ENCODE measurements at regions not wholly inside any gene's neighbourhood (a gene's known extent, or its start where the extent isn't known, plus 50 kb on each side); places are given as distances from the start of the nearest gene placed in this dataset.
"Not testable (repeated sequence)": the region's sequence is repeated elsewhere in the genome, so short reads cannot be mapped to it uniquely, and the experiment has no call there.

DNA sequence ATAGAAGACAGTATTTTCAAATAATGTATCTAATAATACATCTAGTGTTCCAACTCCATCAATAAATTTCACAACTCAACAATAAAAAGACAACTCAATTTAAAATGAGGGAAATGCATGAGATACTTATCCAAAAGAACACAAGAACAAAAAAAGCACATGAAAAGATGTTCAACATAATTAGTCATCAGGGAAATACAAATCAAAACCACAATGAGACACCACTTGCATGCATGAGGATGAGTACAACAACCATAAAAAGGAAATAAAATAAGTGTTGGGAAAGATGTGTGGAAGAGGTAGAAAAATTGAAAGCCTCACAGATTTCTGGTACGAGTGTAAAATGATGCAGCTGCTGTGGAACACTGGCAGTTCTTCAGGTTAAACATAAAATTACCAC lies 111.6 kb upstream of the PTPRZ1 start:
- H3K9me3 ChIP-seq (ENCODE audit: low read depth, low read length) = no peaks in the 10 kb centered on the region
- no peaks in the 10 kb centered on the region for H3K27me3 ChIP-seq (ENCODE audit: insufficient read depth, low read length)
- no peaks in the 10 kb centered on the region for H3K4me1 ChIP-seq (ENCODE audit: insufficient read depth, low read length)
- H3K4me3 ChIP-seq (ENCODE audit: low read length) = no peak overlapping the region

DNA sequence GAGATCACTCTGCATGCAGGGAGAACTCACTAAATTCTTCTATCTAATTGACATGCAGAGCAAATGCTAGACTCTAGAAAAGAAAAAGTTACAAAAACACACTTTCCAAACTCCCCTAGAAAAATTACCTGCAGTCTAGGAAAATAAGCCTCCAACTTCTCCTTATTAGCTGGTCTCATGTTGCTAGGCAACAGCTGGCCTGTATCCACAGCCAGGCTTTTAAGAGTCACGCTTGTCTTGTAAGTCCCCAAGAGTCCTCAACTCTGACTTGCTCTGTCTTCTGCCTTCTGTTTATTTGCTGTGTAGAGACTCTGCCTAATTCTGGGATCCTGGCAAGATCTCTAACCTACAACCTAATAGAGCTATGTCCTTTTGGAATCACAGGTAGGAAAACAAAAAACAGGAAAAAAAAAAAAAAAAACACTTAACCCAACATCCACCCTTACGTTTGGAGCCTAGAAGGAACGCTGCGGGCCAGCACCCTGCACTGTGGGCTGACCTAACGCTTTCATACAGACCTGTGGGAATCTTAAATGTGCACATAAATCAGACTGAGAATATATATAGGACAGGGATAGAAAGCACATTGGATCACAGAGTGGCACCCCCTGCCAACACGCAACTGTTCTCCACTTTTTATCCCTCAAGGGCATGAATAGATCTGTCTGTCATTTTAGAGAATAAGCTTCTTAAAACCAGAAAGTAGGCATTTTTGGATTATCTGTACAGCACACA lies 117.0 kb upstream of the PTPRZ1 start:
- Histone ChIP-seq H3K4me3 (ENCODE audit: low read length) (no peak overlapping the region), H3K27me3 (ENCODE audit: insufficient read depth, low read length) (no peaks in the 10 kb centered on the region), H3K4me1 (ENCODE audit: insufficient read depth, low read length) (no peaks in the 10 kb centered on the region), H3K9me3 (ENCODE audit: low read depth, low read length) (no peaks in the 10 kb centered on the region)

DNA sequence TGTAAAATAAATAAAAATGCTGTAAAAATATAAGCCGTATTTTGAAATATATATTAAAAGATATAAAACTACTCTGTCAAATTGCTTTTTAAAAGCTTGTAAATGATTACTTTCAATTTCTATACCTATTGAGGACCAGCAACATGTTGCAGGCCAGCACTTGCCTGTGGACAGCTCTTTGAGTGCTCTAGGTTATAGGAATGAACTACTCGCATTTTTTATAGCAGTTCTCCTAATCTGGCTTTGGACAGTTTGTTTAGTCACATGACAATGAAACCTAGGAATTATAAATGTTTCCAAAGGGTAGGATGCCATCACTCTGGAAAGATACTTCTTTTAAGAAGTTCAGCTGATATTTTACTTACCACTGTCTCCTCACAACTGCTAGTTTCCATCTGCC lies 117.7 kb upstream of the PTPRZ1 start:
- Histone ChIP-seq H3K27me3 (ENCODE audit: insufficient read depth, low read length) (no peaks in the 10 kb centered on the region), H3K4me3 (ENCODE audit: low read length) (no peak overlapping the region), H3K4me1 (ENCODE audit: insufficient read depth, low read length) (no peaks in the 10 kb centered on the region), H3K9me3 (ENCODE audit: low read depth, low read length) (no peaks in the 10 kb centered on the region)

DNA sequence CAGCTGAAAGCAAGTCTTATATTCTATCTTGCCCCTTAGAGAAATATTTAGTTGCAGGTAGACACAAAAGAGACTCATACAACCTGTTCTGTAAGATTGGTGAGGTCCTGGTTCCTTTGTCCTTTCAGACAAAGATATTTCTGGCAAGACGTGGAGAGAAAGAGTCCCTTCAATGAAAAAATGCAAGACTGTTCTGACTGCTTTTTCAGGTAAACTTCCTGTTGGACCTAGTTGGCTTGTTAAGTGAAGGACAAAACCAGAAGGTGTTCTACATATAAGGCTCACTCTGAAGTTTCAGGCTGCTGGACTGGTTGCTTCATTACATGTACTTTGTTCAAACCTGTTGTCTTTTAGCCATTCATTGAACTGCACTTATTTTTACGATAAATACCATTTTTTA lies 119.0 kb upstream of the PTPRZ1 start:
- no peaks in the 10 kb centered on the region for H3K4me1 ChIP-seq (ENCODE audit: insufficient read depth, low read length)
- no peaks in the 10 kb centered on the region for H3K9me3 ChIP-seq (ENCODE audit: low read depth, low read length)
- H3K27me3 ChIP-seq (ENCODE audit: insufficient read depth, low read length) = no peaks in the 10 kb centered on the region
- no peak overlapping the region for H3K4me3 ChIP-seq (ENCODE audit: low read length)

DNA sequence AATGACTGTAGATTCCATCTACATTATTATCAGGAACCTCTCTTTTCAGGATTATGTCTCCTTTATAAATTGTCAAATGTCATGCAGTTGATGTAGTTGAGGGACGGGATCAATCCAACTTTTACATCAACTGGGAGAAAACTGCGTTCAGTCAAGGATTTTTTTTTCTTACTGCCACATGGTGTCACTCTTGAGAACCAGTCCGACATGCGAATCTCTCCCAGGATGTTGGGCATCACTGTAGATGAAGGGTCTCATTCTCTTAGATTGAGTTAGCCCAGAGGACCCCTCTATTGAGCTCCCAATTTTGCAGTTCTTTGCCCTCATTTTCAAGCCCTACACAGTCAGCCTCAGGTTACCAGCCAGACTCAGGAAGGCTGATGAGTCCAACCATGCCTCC lies 120.3 kb upstream of the PTPRZ1 start:
- Histone ChIP-seq H3K9me3 (ENCODE audit: low read depth, low read length) (no peaks in the 10 kb centered on the region), H3K4me3 (ENCODE audit: low read length) (no peak overlapping the region), H3K4me1 (ENCODE audit: insufficient read depth, low read length) (no peaks in the 10 kb centered on the region), H3K27me3 (ENCODE audit: insufficient read depth, low read length) (no peaks in the 10 kb centered on the region)

DNA sequence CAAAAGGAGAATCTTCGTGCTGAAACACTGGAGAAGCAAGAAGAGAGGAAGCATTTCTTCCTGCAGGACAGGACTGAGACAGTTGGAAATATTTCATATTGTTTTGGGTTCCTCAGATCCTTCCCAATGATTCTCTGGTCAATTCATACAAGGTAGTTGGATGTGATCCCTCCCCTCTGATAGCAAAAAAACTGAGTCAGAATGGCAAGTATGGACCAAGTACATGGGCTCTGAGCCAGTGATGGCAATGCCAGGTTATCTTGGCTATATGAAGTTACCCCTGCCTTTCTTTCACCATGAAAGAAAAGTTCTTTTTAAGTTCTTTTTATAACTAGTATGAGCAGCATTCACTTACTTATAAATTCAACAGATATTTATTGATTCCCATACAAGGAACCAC lies 124.4 kb upstream of the PTPRZ1 start:
- Histone ChIP-seq H3K4me3 (ENCODE audit: low read length) (no peak overlapping the region), H3K27me3 (ENCODE audit: insufficient read depth, low read length) (no peaks in the 10 kb centered on the region), H3K9me3 (ENCODE audit: low read depth, low read length) (no peaks in the 10 kb centered on the region), H3K4me1 (ENCODE audit: insufficient read depth, low read length) (no peaks in the 10 kb centered on the region)

DNA sequence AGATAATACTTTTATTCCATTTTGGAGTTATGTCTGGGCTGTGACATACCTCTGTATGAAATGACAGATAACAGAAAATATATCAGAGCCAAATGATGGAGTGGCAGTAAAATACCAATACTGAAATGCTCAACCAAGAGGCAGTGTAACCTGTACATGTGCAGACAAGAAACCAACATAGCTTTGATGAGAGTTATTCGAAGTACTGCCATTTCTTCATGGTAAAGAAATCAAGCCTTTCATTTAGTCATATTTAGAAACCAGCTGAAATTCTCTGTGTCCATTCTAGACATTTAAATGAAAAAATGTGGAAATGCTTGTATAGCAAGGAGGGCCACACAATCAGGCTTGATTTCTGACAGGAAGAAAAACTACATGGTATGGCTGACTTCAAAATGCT lies 127.1 kb upstream of the PTPRZ1 start:
- Histone ChIP-seq H3K4me1 (ENCODE audit: insufficient read depth, low read length) (no peaks in the 10 kb centered on the region), H3K27me3 (ENCODE audit: insufficient read depth, low read length) (no peaks in the 10 kb centered on the region), H3K9me3 (ENCODE audit: low read depth, low read length) (no peaks in the 10 kb centered on the region), H3K4me3 (ENCODE audit: low read length) (no peak overlapping the region)

DNA sequence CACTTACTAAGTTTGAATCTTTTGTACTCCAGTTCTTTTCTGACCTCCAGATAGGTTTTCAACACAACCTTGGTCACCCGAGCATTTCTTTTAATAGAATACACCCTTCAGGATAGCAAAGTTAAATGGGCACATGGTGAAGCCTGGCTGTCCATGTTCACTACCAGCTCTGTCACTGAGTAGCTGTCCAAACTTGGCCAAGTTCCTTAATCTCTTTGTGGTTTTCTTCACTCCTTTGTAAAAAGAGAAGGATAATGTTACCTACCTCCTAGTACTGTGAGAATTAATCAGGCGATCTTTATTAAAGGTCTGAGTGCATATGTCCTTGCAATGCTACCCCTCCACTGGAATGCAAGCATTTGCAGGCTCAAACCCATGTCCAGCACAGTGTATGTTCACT lies 128.1 kb upstream of the PTPRZ1 start:
- Histone ChIP-seq H3K4me3 (ENCODE audit: low read length) (no peak overlapping the region), H3K27me3 (ENCODE audit: insufficient read depth, low read length) (no peaks in the 10 kb centered on the region), H3K4me1 (ENCODE audit: insufficient read depth, low read length) (no peaks in the 10 kb centered on the region), H3K9me3 (ENCODE audit: low read depth, low read length) (no peaks in the 10 kb centered on the region)

DNA sequence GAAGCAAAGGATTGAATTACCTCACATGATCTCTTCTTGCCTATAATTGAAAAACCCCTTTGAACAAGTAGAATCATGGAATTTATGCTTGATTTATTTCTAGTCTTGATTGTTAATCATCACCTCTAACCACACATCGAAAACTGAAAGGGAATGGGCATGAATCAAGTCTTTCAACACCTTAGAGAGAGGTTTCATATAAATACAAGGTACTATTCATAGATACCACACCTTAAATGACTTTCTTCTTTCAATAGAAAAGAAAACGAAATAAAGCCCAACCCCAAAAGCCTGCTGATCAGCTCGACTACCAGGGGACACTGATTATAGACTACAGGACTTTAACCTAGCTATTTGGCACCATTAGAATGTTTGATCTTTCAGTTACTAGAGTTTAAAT lies 128.6 kb upstream of the PTPRZ1 start:
- H3K9me3 ChIP-seq (ENCODE audit: low read depth, low read length) = no peaks in the 10 kb centered on the region
- H3K4me3 ChIP-seq (ENCODE audit: low read length) = no peak overlapping the region
- H3K27me3 ChIP-seq (ENCODE audit: insufficient read depth, low read length) = no peaks in the 10 kb centered on the region
- no peaks in the 10 kb centered on the region for H3K4me1 ChIP-seq (ENCODE audit: insufficient read depth, low read length)

DNA sequence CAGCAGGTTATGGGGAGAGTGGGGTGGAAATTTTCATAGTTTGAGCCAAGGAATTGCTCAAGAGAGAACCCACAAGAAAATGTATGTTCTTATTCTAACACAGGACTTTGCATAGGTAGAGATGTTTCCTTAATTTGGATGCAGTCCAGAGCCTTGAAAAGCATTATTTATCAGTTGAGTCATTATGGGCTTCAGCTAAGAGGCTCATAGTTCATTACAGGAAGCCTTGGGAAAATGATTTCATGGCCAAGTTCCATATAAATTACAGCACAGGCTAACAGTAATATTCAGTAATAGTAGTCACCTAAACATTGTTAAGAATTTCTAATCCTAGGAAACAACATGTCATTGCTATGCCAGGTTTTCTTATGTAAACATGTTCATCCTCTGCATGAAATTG lies 131.1 kb upstream of the PTPRZ1 start:
- Histone ChIP-seq H3K4me1 (ENCODE audit: insufficient read depth, low read length) (no peaks in the 10 kb centered on the region), H3K27me3 (ENCODE audit: insufficient read depth, low read length) (no peaks in the 10 kb centered on the region), H3K9me3 (ENCODE audit: low read depth, low read length) (no peaks in the 10 kb centered on the region), H3K4me3 (ENCODE audit: low read length) (no peak overlapping the region)

DNA sequence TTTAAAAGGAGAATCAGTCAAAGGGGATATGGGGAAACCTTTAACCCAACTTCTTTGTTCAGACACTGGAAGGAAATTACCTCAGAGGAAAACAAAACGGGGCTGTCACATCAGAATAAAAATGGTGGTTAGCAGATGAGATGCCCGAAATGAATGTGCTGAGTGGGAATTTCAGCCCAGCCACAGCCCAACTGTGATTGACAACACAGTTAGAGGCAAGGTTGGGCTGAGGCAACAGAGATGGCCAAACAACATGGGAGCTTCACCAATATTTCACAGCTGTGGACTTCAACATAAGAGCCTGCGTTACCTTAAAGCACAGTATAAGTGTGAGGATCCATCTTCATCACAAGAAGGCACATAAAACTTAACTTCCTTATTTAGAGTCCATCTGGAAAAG lies 133.5 kb upstream of the PTPRZ1 start:
- Histone ChIP-seq H3K9me3 (ENCODE audit: low read depth, low read length) (no peaks in the 10 kb centered on the region), H3K4me1 (ENCODE audit: insufficient read depth, low read length) (no peaks in the 10 kb centered on the region), H3K27me3 (ENCODE audit: insufficient read depth, low read length) (no peaks in the 10 kb centered on the region), H3K4me3 (ENCODE audit: low read length) (no peak overlapping the region)

DNA sequence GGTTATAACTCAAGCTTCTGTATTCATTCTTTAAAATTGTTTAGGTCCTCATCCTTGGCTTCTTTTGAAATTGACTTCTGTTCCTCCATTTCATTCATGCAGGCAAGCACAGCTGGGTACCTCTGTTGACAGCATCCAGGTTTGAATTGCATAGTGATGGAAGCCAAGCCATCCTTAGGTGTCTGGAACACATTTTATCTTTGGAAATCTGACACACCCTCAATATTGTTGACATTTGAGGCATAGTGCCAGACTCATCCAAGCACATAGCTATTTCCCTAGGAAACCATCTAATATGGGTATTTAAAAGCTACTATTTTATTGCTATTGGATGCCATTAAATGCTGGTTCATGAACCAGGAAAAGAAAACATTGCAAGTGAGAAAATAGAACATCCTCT lies 142.1 kb upstream of the PTPRZ1 start:
- H3K4me1 ChIP-seq (ENCODE audit: insufficient read depth, low read length) = no peaks in the 10 kb centered on the region
- peaks cover under 1% of the 10 kb centered on the region for H3K9me3 ChIP-seq (ENCODE audit: low read depth, low read length)
- no peak overlapping the region for H3K4me3 ChIP-seq (ENCODE audit: low read length)
- H3K27me3 ChIP-seq (ENCODE audit: insufficient read depth, low read length) = no peaks in the 10 kb centered on the region

DNA sequence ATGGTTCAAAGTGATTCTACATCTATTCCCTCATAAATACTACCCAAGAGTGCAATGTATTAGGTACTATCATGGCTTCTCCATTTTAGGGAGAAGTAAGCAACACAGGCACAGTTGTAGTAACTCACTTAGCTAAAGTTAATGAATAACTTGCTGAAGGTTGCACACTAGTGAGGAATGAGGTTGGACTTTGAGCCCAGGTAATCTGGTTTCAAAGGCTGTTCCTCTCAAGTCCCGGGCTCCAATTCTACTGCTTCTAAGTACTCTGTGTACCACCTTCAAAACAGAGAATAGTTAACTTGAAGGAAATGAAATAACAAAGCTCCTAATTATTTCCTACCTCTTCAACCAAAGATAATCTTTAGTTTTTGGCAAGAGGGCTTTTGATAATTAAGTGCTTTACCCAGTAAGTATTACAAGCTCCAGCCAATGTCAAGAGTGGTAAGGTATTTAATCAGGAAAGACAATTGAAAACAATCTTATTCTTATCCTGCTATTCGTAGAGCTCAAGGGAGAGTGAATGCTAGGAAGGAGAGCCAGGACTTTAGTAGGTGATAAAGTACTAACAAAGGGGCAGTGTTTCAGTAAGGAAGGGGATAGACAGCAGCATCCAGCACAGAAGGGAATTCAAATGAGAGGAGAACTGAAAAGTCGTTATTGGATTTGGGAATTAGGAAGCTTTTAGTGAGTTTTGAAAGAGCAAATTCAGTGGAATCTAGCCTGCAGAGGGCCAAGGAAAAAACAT lies 158.2 kb upstream of the PTPRZ1 start:
- no peaks in the 10 kb centered on the region for H3K27me3 ChIP-seq (ENCODE audit: insufficient read depth, low read length)
- H3K4me3 ChIP-seq (ENCODE audit: low read length) = no peak overlapping the region
- no peaks in the 10 kb centered on the region for H3K9me3 ChIP-seq (ENCODE audit: low read depth, low read length)
- no peaks in the 10 kb centered on the region for H3K4me1 ChIP-seq (ENCODE audit: insufficient read depth, low read length)

DNA sequence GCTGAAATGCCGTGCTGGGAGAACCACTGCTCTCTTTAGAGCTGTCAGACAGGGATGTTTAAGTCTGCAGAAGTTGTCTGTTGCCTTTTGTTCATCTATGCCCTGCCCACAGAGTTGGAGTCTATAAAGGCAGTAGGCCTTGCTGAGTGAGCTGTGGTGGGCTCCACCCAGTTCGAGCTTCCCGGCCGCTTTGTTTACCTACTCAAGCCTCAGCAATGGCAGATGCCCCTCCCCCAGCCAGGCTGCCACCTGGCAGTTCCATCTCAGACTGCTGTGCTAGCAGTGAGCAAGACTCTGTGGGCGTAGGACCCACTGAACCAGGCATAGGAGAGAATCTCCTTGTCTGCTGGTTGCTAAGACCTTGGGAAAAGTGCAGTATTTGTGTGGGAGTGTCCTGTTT lies 160.0 kb upstream of the PTPRZ1 start:
- H3K4me1 ChIP-seq (ENCODE audit: insufficient read depth, low read length); H3K4me3 ChIP-seq (ENCODE audit: low read length); H3K27me3 ChIP-seq (ENCODE audit: insufficient read depth, low read length); H3K9me3 ChIP-seq (ENCODE audit: low read depth, low read length): not testable (repeated sequence)

DNA sequence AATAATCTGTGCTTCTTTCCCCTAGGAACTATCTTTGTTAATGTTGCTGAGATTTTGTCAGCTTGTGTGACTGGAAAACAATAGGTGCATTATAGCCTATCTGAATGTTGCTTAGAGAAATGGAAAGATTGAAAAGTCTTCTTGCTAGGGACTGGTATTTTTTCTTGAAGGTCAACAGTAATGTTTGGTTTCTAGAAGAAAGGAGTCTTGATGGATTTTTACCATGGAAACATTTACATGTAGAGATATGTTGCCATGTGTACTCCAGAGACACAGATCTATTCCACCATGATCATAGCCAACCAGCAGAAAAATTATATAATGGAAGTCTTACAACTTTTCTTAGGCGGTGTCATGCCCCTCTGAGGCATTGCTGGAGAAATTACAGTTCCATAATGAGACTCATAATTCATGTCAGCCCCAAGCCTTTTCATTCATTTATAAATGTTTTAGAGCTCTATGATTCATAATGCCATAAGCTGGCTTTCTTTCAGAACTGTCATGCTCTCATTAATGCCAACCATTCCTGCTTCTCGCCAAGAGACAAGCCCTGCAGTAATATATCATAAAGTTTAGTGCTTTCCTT lies 175.1 kb upstream of the PTPRZ1 start:
- no peaks in the 10 kb centered on the region for H3K27me3 ChIP-seq (ENCODE audit: insufficient read depth, low read length)
- no peaks in the 10 kb centered on the region for H3K4me1 ChIP-seq (ENCODE audit: insufficient read depth, low read length)
- H3K4me3 ChIP-seq (ENCODE audit: low read length) = no peak overlapping the region
- no peaks in the 10 kb centered on the region for H3K9me3 ChIP-seq (ENCODE audit: low read depth, low read length)

DNA sequence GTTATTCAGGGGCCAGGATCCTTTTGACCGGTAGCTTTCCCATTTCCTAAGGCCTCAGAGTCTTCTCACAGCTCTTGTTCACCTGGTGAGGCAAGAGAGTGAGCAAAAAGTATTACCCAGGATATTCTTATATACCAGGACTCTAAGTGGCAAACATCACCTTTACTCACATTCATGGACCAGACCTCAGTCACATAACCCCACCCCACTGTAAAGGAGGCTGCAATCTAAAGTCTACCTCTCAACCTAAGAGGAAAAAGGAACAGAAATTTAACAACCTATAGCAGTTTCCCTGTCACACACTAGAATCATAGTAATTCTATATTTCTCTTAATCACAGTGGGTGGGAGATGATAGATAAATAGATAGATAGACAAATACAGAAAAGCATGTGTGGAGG lies 176.0 kb upstream of the PTPRZ1 start:
- no peak overlapping the region for H3K4me3 ChIP-seq (ENCODE audit: low read length)

More for the DNA sequence above, 176.0 kb upstream of the PTPRZ1 start:
- no peaks in the 10 kb centered on the region for H3K4me1 ChIP-seq (ENCODE audit: insufficient read depth, low read length)
- no peaks in the 10 kb centered on the region for H3K27me3 ChIP-seq (ENCODE audit: insufficient read depth, low read length)
- no peaks in the 10 kb centered on the region for H3K9me3 ChIP-seq (ENCODE audit: low read depth, low read length)

Data from mononuclear cell (primary cell).